ENCODE measurements at regions not wholly inside any gene's neighbourhood (a gene's known extent, or its start where the extent isn't known, plus 50 kb on each side); places are given as distances from the start of the nearest gene placed in this dataset.
"Not testable (repeated sequence)": the region's sequence is repeated elsewhere in the genome, so short reads cannot be mapped to it uniquely, and the experiment has no call there.

GRCh38 chr10:23493711-23494110 lies 54.8 kb downstream of the OTUD1 start:
- no peaks in the 10 kb centered on the region for H3K4me1 Mint-ChIP-seq (ENCODE audit: low read depth)
- no peak overlapping the region for H3K4me3 Mint-ChIP-seq
- no peak overlapping the region for H3K27ac Mint-ChIP-seq
- intact Hi-C loops (cut with micrococcal nuclease), result no loop called here
- no peaks in the 10 kb centered on the region for H3K9me3 Mint-ChIP-seq
- H3K27me3 Mint-ChIP-seq (ENCODE audit: insufficient read depth), result peaks cover 10% of the 10 kb centered on the region
- H3K36me3 Mint-ChIP-seq (ENCODE audit: low read depth), result no peaks in the 10 kb centered on the region
- no peak for DNase-seq (ENCODE audit: low spot score)

- Mint-ChIP-seq H3K9me3 (no peaks in the 10 kb centered on the region), H3K27ac (no peak overlapping the region), H3K4me1 (ENCODE audit: low read depth) (no peaks in the 10 kb centered on the region), H3K4me3 (no peak overlapping the region), H3K36me3 (ENCODE audit: low read depth) (no peaks in the 10 kb centered on the region), H3K27me3 (ENCODE audit: insufficient read depth) (peaks cover 9% of the 10 kb centered on the region)
- no peak for DNase-seq (ENCODE audit: low spot score)
- intact Hi-C loops (cut with micrococcal nuclease), result no loop called here
Observed at GRCh38 chr10:23496727-23497126, 57.9 kb downstream of the OTUD1 start.

- H3K4me3 Mint-ChIP-seq, result no peak overlapping the region
- H3K27me3 Mint-ChIP-seq (ENCODE audit: insufficient read depth), result peaks cover 4% of the 10 kb centered on the region
- H3K9me3 Mint-ChIP-seq, result no peaks in the 10 kb centered on the region
- no peak for DNase-seq (ENCODE audit: low spot score)
- H3K4me1 Mint-ChIP-seq (ENCODE audit: low read depth), result no peaks in the 10 kb centered on the region
- intact Hi-C loops (cut with micrococcal nuclease), result no loop called here
- no peak overlapping the region for H3K27ac Mint-ChIP-seq
- no peaks in the 10 kb centered on the region for H3K36me3 Mint-ChIP-seq (ENCODE audit: low read depth)
Observed at GRCh38 chr10:23499372-23500132, 60.7 kb downstream of the OTUD1 start.

- Mint-ChIP-seq H3K27ac (no peak overlapping the region), H3K9me3 (no peaks in the 10 kb centered on the region)
Observed at GRCh38 chr10:23505797-23506465, 67.1 kb downstream of the OTUD1 start.

GRCh38 chr10:23512355-23513058 lies 73.6 kb downstream of the OTUD1 start:
- intact Hi-C loops (cut with micrococcal nuclease), result loop anchor here (5.0 to 10.0 kb wide), 2 partner anchors 65 to 692 kb away; partner anchors contain the start of gene KIAA1217
- Mint-ChIP-seq H3K4me1 (ENCODE audit: low read depth) (peaks cover 18% of the 10 kb centered on the region), H3K27ac (no peak overlapping the region), H3K27me3 (ENCODE audit: insufficient read depth) (peaks cover 3% of the 10 kb centered on the region), H3K36me3 (ENCODE audit: low read depth) (no peaks in the 10 kb centered on the region), H3K4me3 (no peak overlapping the region), H3K9me3 (no peaks in the 10 kb centered on the region)
- DNase-seq (ENCODE audit: low spot score), result no peak

More at GRCh38 chr10:23505797-23506465, 67.1 kb downstream of the OTUD1 start:
- Mint-ChIP-seq H3K27me3 (ENCODE audit: insufficient read depth) (peaks cover 5% of the 10 kb centered on the region), H3K4me1 (ENCODE audit: low read depth) (no peaks in the 10 kb centered on the region), H3K36me3 (ENCODE audit: low read depth) (no peaks in the 10 kb centered on the region), H3K4me3 (no peak overlapping the region)
- DNase-seq (ENCODE audit: low spot score), result no peak
- intact Hi-C loops (cut with micrococcal nuclease), result no loop called here

GRCh38 chr10:23513621-23514020 lies 74.7 kb downstream of the OTUD1 start:
- not testable (repeated sequence) for H3K36me3 Mint-ChIP-seq (ENCODE audit: low read depth); DNase-seq (ENCODE audit: low spot score); H3K4me3 Mint-ChIP-seq; H3K27me3 Mint-ChIP-seq (ENCODE audit: insufficient read depth); H3K27ac Mint-ChIP-seq; H3K9me3 Mint-ChIP-seq
- intact Hi-C loops (cut with micrococcal nuclease), result loop anchor here (1.0 to 10.0 kb wide), 3 partner anchors 24 to 691 kb away; partner anchors contain the start of gene KIAA1217
- H3K4me1 Mint-ChIP-seq (ENCODE audit: low read depth), result peaks cover 18% of the 10 kb centered on the region

GRCh38 chr10:23514321-23514720 lies 75.4 kb downstream of the OTUD1 start:
- intact Hi-C loops (cut with micrococcal nuclease), result loop anchor here (1.0 to 10.0 kb wide), 3 partner anchors 23 to 690 kb away; partner anchors contain the start of gene KIAA1217
- no peaks in the 10 kb centered on the region for H3K9me3 Mint-ChIP-seq
- no peak for DNase-seq (ENCODE audit: low spot score)
- peaks cover 18% of the 10 kb centered on the region for H3K4me1 Mint-ChIP-seq (ENCODE audit: low read depth)
- H3K27ac Mint-ChIP-seq, result peak overlapping the region; percentile 64
- H3K27me3 Mint-ChIP-seq (ENCODE audit: insufficient read depth), result peaks cover 2% of the 10 kb centered on the region
- H3K4me3 Mint-ChIP-seq, result no peak overlapping the region
- no peaks in the 10 kb centered on the region for H3K36me3 Mint-ChIP-seq (ENCODE audit: low read depth)

- Mint-ChIP-seq H3K4me1 (ENCODE audit: low read depth) (peaks cover 18% of the 10 kb centered on the region), H3K36me3 (ENCODE audit: low read depth) (no peaks in the 10 kb centered on the region), H3K27me3 (ENCODE audit: insufficient read depth) (peaks cover 3% of the 10 kb centered on the region), H3K9me3 (no peaks in the 10 kb centered on the region), H3K27ac (peak overlapping the region; percentile 21), H3K4me3 (no peak overlapping the region)
- intact Hi-C loops (cut with micrococcal nuclease), result loop anchor here (1.0 to 10.0 kb wide), 2 partner anchors 187 to 688 kb away; partner anchors contain the start of gene KIAA1217
- no peak for DNase-seq (ENCODE audit: low spot score)
Observed at GRCh38 chr10:23516530-23516929, 77.7 kb downstream of the OTUD1 start.

- Mint-ChIP-seq H3K27me3 (ENCODE audit: insufficient read depth) (peaks cover 3% of the 10 kb centered on the region), H3K27ac (no peak overlapping the region)
- intact Hi-C loops (cut with micrococcal nuclease), result loop anchor here (10.0 kb wide), 1 partner anchor 688 kb away; the partner anchor contains the start of gene KIAA1217
Observed at GRCh38 chr10:23517155-23517554, 78.3 kb downstream of the OTUD1 start.

GRCh38 chr10:23521735-23522134 lies 82.9 kb downstream of the OTUD1 start:
- Mint-ChIP-seq H3K4me3 (no peak overlapping the region), H3K27ac (no peak overlapping the region), H3K27me3 (ENCODE audit: insufficient read depth) (peaks cover 3% of the 10 kb centered on the region), H3K9me3 (no peaks in the 10 kb centered on the region), H3K36me3 (ENCODE audit: low read depth) (no peaks in the 10 kb centered on the region), H3K4me1 (ENCODE audit: low read depth) (no peaks in the 10 kb centered on the region)
- no peak for DNase-seq (ENCODE audit: low spot score)
- intact Hi-C loops (cut with micrococcal nuclease), result no loop called here

More at GRCh38 chr10:23517155-23517554, 78.3 kb downstream of the OTUD1 start:
- Mint-ChIP-seq H3K36me3 (ENCODE audit: low read depth) (no peaks in the 10 kb centered on the region), H3K4me3 (no peak overlapping the region), H3K9me3 (no peaks in the 10 kb centered on the region), H3K4me1 (ENCODE audit: low read depth) (peaks cover 13% of the 10 kb centered on the region)
- DNase-seq (ENCODE audit: low spot score), result no peak

GRCh38 chr10:23522345-23522744 lies 83.5 kb downstream of the OTUD1 start:
- peaks cover 3% of the 10 kb centered on the region for H3K27me3 Mint-ChIP-seq (ENCODE audit: insufficient read depth)
- no peaks in the 10 kb centered on the region for H3K36me3 Mint-ChIP-seq (ENCODE audit: low read depth)
- H3K27ac Mint-ChIP-seq, result no peak overlapping the region
- H3K9me3 Mint-ChIP-seq, result no peaks in the 10 kb centered on the region
- intact Hi-C loops (cut with micrococcal nuclease), result no loop called here
- no peak overlapping the region for H3K4me3 Mint-ChIP-seq
- no peak for DNase-seq (ENCODE audit: low spot score)
- no peaks in the 10 kb centered on the region for H3K4me1 Mint-ChIP-seq (ENCODE audit: low read depth)

- Mint-ChIP-seq H3K27ac (no peak overlapping the region), H3K27me3 (ENCODE audit: insufficient read depth) (peaks cover 3% of the 10 kb centered on the region), H3K4me1 (ENCODE audit: low read depth) (no peaks in the 10 kb centered on the region), H3K4me3 (no peak overlapping the region), H3K9me3 (no peaks in the 10 kb centered on the region), H3K36me3 (ENCODE audit: low read depth) (no peaks in the 10 kb centered on the region)
- intact Hi-C loops (cut with micrococcal nuclease), result no loop called here
- no peak for DNase-seq (ENCODE audit: low spot score)
Observed at GRCh38 chr10:23523251-23523650, 84.4 kb downstream of the OTUD1 start.
